ENCODE measurements at regions not wholly inside any gene's neighbourhood (a gene's known extent, or its start where the extent isn't known, plus 50 kb on each side); places are given as distances from the start of the nearest gene placed in this dataset.
"Not testable (repeated sequence)": the region's sequence is repeated elsewhere in the genome, so short reads cannot be mapped to it uniquely, and the experiment has no call there.

GRCh38 chr15:22631789-22632188, 154.7 kb upstream of the NIPA1 start:
- not testable (repeated sequence) for H2AK5ac ChIP-seq (ENCODE audit: low read length); H4K12ac ChIP-seq (ENCODE audit: low read depth, low read length); H3K4me3 ChIP-seq (ENCODE audit: low read depth, low read length); H3K27me3 ChIP-seq (ENCODE audit: insufficient read depth, low read length); H3K4me1 ChIP-seq (ENCODE audit: control insufficient read depth in 1 of 2, insufficient read depth in 2 of 2, low read length in 2 of 2); H3K4me2 ChIP-seq (ENCODE audit: low read length); H3K4ac ChIP-seq (ENCODE audit: low read depth, low read length); H3K18ac ChIP-seq (ENCODE audit: low read length); H2BK120ac ChIP-seq (ENCODE audit: insufficient read depth, low read length, poor library complexity); H3K36me3 ChIP-seq (ENCODE audit: control insufficient read depth in 1 of 2, insufficient read depth in 2 of 2, low read length in 2 of 2); H2BK12ac ChIP-seq (ENCODE audit: low read length); H2AFZ ChIP-seq (ENCODE audit: insufficient read depth, low read length, poor library complexity); H4K8ac ChIP-seq (ENCODE audit: low read depth, low read length); H3K14ac ChIP-seq (ENCODE audit: low read length); H3K79me2 ChIP-seq (ENCODE audit: control insufficient read depth, insufficient read depth, low read length, poor library complexity); H3K9me3 ChIP-seq (ENCODE audit: insufficient read depth, low read depth, low read length); DNase-seq; H3K23ac ChIP-seq (ENCODE audit: low read length); H3K79me1 ChIP-seq (ENCODE audit: low read length); H4K91ac ChIP-seq (ENCODE audit: low read depth, low read length); H2BK5ac ChIP-seq (ENCODE audit: low read depth, low read length, poor library complexity); H3K27ac ChIP-seq (ENCODE audit: low read depth, low read length); H3K9ac ChIP-seq (ENCODE audit: low read length)
- no CpG with 5 or more reads among the region's 3 CpGs for WGBS (ENCODE audit: extremely low coverage, insufficient coverage, insufficient read length)

GRCh38 chr15:22639983-22640382, 146.5 kb upstream of the NIPA1 start:
- not testable (repeated sequence) for H2BK5ac ChIP-seq (ENCODE audit: low read depth, low read length, poor library complexity); H3K36me3 ChIP-seq (ENCODE audit: control insufficient read depth in 1 of 2, insufficient read depth in 2 of 2, low read length in 2 of 2); H4K12ac ChIP-seq (ENCODE audit: low read depth, low read length); H3K14ac ChIP-seq (ENCODE audit: low read length); H3K4me3 ChIP-seq (ENCODE audit: low read depth, low read length); H3K23ac ChIP-seq (ENCODE audit: low read length); H4K91ac ChIP-seq (ENCODE audit: low read depth, low read length); H4K8ac ChIP-seq (ENCODE audit: low read depth, low read length); H2AFZ ChIP-seq (ENCODE audit: insufficient read depth, low read length, poor library complexity); H2BK12ac ChIP-seq (ENCODE audit: low read length); H3K79me1 ChIP-seq (ENCODE audit: low read length); H2BK120ac ChIP-seq (ENCODE audit: insufficient read depth, low read length, poor library complexity); H3K27ac ChIP-seq (ENCODE audit: low read depth, low read length); H3K18ac ChIP-seq (ENCODE audit: low read length); H3K4me2 ChIP-seq (ENCODE audit: low read length); H3K4me1 ChIP-seq (ENCODE audit: control insufficient read depth in 1 of 2, insufficient read depth in 2 of 2, low read length in 2 of 2); H3K4ac ChIP-seq (ENCODE audit: low read depth, low read length); H3K9me3 ChIP-seq (ENCODE audit: insufficient read depth, low read depth, low read length); H3K27me3 ChIP-seq (ENCODE audit: insufficient read depth, low read length); H3K79me2 ChIP-seq (ENCODE audit: control insufficient read depth, insufficient read depth, low read length, poor library complexity); H2AK5ac ChIP-seq (ENCODE audit: low read length); H3K9ac ChIP-seq (ENCODE audit: low read length); DNase-seq
- no CpG with 5 or more reads among the region's 2 CpGs for WGBS (ENCODE audit: extremely low coverage, insufficient coverage, insufficient read length)

GRCh38 chr15:22649458-22649857, 137.0 kb upstream of the NIPA1 start:
- not testable (repeated sequence) for H3K27me3 ChIP-seq (ENCODE audit: insufficient read depth, low read length); H4K8ac ChIP-seq (ENCODE audit: low read depth, low read length); H3K36me3 ChIP-seq (ENCODE audit: control insufficient read depth in 1 of 2, insufficient read depth in 2 of 2, low read length in 2 of 2); H4K12ac ChIP-seq (ENCODE audit: low read depth, low read length); H4K91ac ChIP-seq (ENCODE audit: low read depth, low read length); H3K14ac ChIP-seq (ENCODE audit: low read length); H3K79me1 ChIP-seq (ENCODE audit: low read length); H3K79me2 ChIP-seq (ENCODE audit: control insufficient read depth, insufficient read depth, low read length, poor library complexity); H3K18ac ChIP-seq (ENCODE audit: low read length); H2BK12ac ChIP-seq (ENCODE audit: low read length); H3K4me3 ChIP-seq (ENCODE audit: low read depth, low read length); H3K9ac ChIP-seq (ENCODE audit: low read length); DNase-seq; H2BK120ac ChIP-seq (ENCODE audit: insufficient read depth, low read length, poor library complexity); H2AFZ ChIP-seq (ENCODE audit: insufficient read depth, low read length, poor library complexity); H3K4me2 ChIP-seq (ENCODE audit: low read length); H3K27ac ChIP-seq (ENCODE audit: low read depth, low read length); H2BK5ac ChIP-seq (ENCODE audit: low read depth, low read length, poor library complexity); H3K23ac ChIP-seq (ENCODE audit: low read length); H3K4ac ChIP-seq (ENCODE audit: low read depth, low read length); H3K9me3 ChIP-seq (ENCODE audit: insufficient read depth, low read depth, low read length); H2AK5ac ChIP-seq (ENCODE audit: low read length); H3K4me1 ChIP-seq (ENCODE audit: control insufficient read depth in 1 of 2, insufficient read depth in 2 of 2, low read length in 2 of 2)
- WGBS (ENCODE audit: extremely low coverage, insufficient coverage, insufficient read length): no CpG with 5 or more reads among the region's 4 CpGs

GRCh38 chr15:22651179-22651578, 135.3 kb upstream of the NIPA1 start:
- H4K8ac ChIP-seq (ENCODE audit: low read depth, low read length); H3K27me3 ChIP-seq (ENCODE audit: insufficient read depth, low read length); H3K18ac ChIP-seq (ENCODE audit: low read length); H2AFZ ChIP-seq (ENCODE audit: insufficient read depth, low read length, poor library complexity); H3K36me3 ChIP-seq (ENCODE audit: control insufficient read depth in 1 of 2, insufficient read depth in 2 of 2, low read length in 2 of 2); H2BK5ac ChIP-seq (ENCODE audit: low read depth, low read length, poor library complexity); H3K27ac ChIP-seq (ENCODE audit: low read depth, low read length); H3K4me3 ChIP-seq (ENCODE audit: low read depth, low read length); H3K4me2 ChIP-seq (ENCODE audit: low read length); H2BK12ac ChIP-seq (ENCODE audit: low read length); H3K4ac ChIP-seq (ENCODE audit: low read depth, low read length); H4K91ac ChIP-seq (ENCODE audit: low read depth, low read length); H4K12ac ChIP-seq (ENCODE audit: low read depth, low read length); H3K79me2 ChIP-seq (ENCODE audit: control insufficient read depth, insufficient read depth, low read length, poor library complexity); H3K79me1 ChIP-seq (ENCODE audit: low read length); H3K23ac ChIP-seq (ENCODE audit: low read length); H3K14ac ChIP-seq (ENCODE audit: low read length); DNase-seq; H3K9me3 ChIP-seq (ENCODE audit: insufficient read depth, low read depth, low read length); H3K4me1 ChIP-seq (ENCODE audit: control insufficient read depth in 1 of 2, insufficient read depth in 2 of 2, low read length in 2 of 2); H2BK120ac ChIP-seq (ENCODE audit: insufficient read depth, low read length, poor library complexity); H2AK5ac ChIP-seq (ENCODE audit: low read length); H3K9ac ChIP-seq (ENCODE audit: low read length): not testable (repeated sequence)
- no CpG with 5 or more reads among the region's 2 CpGs for WGBS (ENCODE audit: extremely low coverage, insufficient coverage, insufficient read length)
